ENCODE measurements at regions not wholly inside any gene's neighbourhood (a gene's known extent, or its start where the extent isn't known, plus 50 kb on each side); places are given as distances from the start of the nearest gene placed in this dataset.

DNA sequence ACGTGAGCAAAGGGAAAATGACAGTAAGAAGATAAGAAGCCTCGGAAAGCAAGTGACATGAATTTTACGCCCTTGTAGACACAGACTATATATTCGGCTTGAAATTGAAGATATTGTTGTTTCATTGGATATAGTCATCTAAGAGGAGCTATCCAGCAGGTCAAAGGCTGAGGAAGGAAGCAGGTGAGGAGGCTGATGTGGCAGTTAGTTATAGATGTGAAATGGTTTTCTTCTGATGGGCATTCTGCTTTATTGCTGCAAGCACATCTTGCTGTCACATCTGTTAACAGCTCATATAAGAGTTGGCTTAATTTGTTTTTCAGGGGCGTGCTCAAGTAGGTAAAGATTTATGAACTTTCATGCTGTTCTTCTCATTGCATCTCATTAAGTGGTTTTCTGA, 146.1 kb downstream of the KLF5 start:
- TF ChIP-seq CTCF (conservative IDR thresholded peaks at IDR 0.05; ENCODE audit: low read depth, low read length) (no peak), EZH2 (IDR thresholded peaks at IDR 0.05; ENCODE audit: low read length, unreplicated experiment) (no peak), EZH2phosphoT487 (IDR thresholded peaks at IDR 0.05; ENCODE audit: borderline replicate concordance, low read length) (no peak)

All from PC-3 (cell line).